ENCODE measurements at regions not wholly inside any gene's neighbourhood (a gene's known extent, or its start where the extent isn't known, plus 50 kb on each side); places are given as distances from the start of the nearest gene placed in this dataset.

DNA sequence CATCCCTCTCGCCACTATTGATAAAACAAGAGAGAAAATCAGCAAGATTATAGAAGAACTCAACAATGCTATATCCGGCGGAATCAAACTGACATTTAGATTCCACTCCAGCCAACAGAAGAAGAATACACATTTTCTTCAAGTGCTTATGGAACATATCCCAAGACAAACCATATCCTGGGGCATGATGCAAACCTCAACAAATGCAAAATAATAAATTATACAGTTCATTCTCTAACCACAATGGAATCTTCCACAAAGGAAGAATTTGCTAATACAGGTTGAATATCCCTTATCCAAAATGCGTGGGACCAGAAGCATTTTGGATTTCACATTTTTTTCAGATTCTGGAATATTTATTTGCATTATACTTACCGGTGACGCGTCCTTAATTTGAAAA lies 51.4 kb upstream of the YPEL5 start:
- TF ChIP-seq EZH2 (IDR thresholded peaks at IDR 0.05; ENCODE audit: low read length, missing control alignments): no peak
- TF ChIP-seq, protein P1, sequence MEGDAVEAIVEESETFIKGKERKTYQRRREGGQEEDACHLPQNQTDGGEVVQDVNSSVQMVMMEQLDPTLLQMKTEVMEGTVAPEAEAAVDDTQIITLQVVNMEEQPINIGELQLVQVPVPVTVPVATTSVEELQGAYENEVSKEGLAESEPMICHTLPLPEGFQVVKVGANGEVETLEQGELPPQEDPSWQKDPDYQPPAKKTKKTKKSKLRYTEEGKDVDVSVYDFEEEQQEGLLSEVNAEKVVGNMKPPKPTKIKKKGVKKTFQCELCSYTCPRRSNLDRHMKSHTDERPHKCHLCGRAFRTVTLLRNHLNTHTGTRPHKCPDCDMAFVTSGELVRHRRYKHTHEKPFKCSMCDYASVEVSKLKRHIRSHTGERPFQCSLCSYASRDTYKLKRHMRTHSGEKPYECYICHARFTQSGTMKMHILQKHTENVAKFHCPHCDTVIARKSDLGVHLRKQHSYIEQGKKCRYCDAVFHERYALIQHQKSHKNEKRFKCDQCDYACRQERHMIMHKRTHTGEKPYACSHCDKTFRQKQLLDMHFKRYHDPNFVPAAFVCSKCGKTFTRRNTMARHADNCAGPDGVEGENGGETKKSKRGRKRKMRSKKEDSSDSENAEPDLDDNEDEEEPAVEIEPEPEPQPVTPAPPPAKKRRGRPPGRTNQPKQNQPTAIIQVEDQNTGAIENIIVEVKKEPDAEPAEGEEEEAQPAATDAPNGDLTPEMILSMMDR (conservative IDR thresholded peaks at IDR 0.05 in 1 of 2, IDR thresholded peaks at IDR 0.05 in 1 of 2; ENCODE audit: low read depth in 1 of 2, low read length in 2 of 2): no peak
- H3K4me2 ChIP-seq (ENCODE audit: extremely low read depth, insufficient read depth, low read length): no peak overlapping the region
- no peaks in the 10 kb centered on the region for H4K20me1 ChIP-seq (ENCODE audit: control insufficient read depth, extremely low read depth, insufficient read depth, low read length)
- H3K9ac ChIP-seq (ENCODE audit: insufficient read depth, low read length): no peak overlapping the region
- peak in 1 of 2 donors; percentile 81 for DNase-seq (ENCODE audit: low read depth in 2 of 2)
- H3K4me3 ChIP-seq (replicated peaks in 1 of 4; ENCODE audit: control extremely low read depth in 1 of 4, insufficient read depth in 1 of 4, low read depth in 3 of 4, low read length in 4 of 4): no peak overlapping the region
- no peaks in the 10 kb centered on the region for H3K79me2 ChIP-seq (ENCODE audit: control insufficient read depth, insufficient read depth, low read length)
- H2AFZ ChIP-seq (ENCODE audit: low read length): no peak overlapping the region
- H3K4me1 ChIP-seq (ENCODE audit: control insufficient read depth, extremely low read depth, insufficient read depth, low read length): no peaks in the 10 kb centered on the region
- no peaks in the 10 kb centered on the region for H3K36me3 ChIP-seq (ENCODE audit: control insufficient read depth, insufficient read depth, low read length)
- no peaks in the 10 kb centered on the region for H3K9me3 ChIP-seq (ENCODE audit: control insufficient read depth, insufficient read depth, low read depth, low read length)
- no peak overlapping the region for H3K27ac ChIP-seq (ENCODE audit: insufficient read depth, low read length)
- no peaks in the 10 kb centered on the region for H3K27me3 ChIP-seq (ENCODE audit: control insufficient read depth, insufficient read depth, low read length)

DNA sequence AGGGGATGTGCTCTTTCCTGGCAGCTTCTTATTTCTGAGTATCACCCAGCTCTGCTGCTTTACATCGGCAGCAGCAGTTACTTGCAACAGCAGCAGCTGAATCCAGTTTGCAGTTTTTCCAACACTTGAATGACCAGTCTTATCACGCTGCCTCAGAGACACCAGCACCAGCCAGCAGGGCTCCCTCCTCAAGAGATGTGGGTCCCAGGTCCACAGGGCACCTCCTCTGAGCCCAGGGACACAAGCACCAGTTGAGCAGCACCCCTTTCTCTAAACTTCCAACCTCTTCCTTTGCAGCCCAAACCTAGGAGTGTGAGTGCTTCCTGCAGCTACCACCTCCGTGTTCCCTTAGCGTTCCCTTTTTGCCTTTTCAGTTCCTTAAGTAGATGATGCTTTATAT lies 50.4 kb upstream of the YPEL5 start:
- H3K4me2 ChIP-seq (ENCODE audit: extremely low read depth, insufficient read depth, low read length): no peak overlapping the region
- no peaks in the 10 kb centered on the region for H3K36me3 ChIP-seq (ENCODE audit: control insufficient read depth, insufficient read depth, low read length)
- TF ChIP-seq, protein P1 (conservative IDR thresholded peaks at IDR 0.05 in 1 of 2, IDR thresholded peaks at IDR 0.05 in 1 of 2; ENCODE audit: low read depth in 1 of 2, low read length in 2 of 2): no peak
- TF ChIP-seq EZH2 (IDR thresholded peaks at IDR 0.05; ENCODE audit: low read length, missing control alignments): no peak
- no peak overlapping the region for H3K4me3 ChIP-seq (replicated peaks in 1 of 4; ENCODE audit: control extremely low read depth in 1 of 4, insufficient read depth in 1 of 4, low read depth in 3 of 4, low read length in 4 of 4)
- H3K27me3 ChIP-seq (ENCODE audit: control insufficient read depth, insufficient read depth, low read length): no peaks in the 10 kb centered on the region
- no peaks in the 10 kb centered on the region for H3K79me2 ChIP-seq (ENCODE audit: control insufficient read depth, insufficient read depth, low read length)
- no peak overlapping the region for H2AFZ ChIP-seq (ENCODE audit: low read length)
- no peak overlapping the region for H3K9ac ChIP-seq (ENCODE audit: insufficient read depth, low read length)
- no peak for DNase-seq (ENCODE audit: low read depth in 2 of 2)
- no peak overlapping the region for H3K27ac ChIP-seq (ENCODE audit: insufficient read depth, low read length)
- no peaks in the 10 kb centered on the region for H3K9me3 ChIP-seq (ENCODE audit: control insufficient read depth, insufficient read depth, low read depth, low read length)
- H4K20me1 ChIP-seq (ENCODE audit: control insufficient read depth, extremely low read depth, insufficient read depth, low read length): no peaks in the 10 kb centered on the region
- H3K4me1 ChIP-seq (ENCODE audit: control insufficient read depth, extremely low read depth, insufficient read depth, low read length): no peaks in the 10 kb centered on the region
